HG03565 (cell line): ENCODE measurements at regions not wholly inside any gene's neighbourhood (a gene's known extent, or its start where the extent isn't known, plus 50 kb on each side); places are given as distances from the start of the nearest gene placed in this dataset.
"Not testable (repeated sequence)": the region's sequence is repeated elsewhere in the genome, so short reads cannot be mapped to it uniquely, and the experiment has no call there.

Source experiments
- ATAC-seq: cut with Tn5 transposase; IDR thresholded peaks from one replicate; pipeline ENCODE4 v1.9.1; 2021; ENCODE audit warnings: mild to moderate bottlenecking, moderate library complexity; ENCODE audit not compliant: unreplicated experiment

DNA sequence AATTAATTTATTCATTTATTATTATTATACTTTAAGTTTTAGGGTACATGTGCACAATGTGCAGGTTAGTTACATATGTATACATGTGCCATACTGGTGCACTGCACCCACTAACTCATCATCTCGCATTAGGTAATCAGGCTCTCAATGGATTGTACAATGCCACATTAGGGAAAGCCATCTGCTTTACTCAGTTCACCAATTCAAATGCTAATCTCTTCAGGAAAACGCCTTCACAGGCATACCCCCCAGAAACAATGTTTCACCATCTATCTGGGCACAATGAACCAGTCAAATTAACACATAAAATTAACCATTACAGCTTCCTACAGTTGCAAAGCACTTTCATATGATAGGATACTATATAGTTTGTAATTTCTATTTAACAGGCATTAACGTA lies 84.8 kb upstream of the DNAJC10 start:
- no peak for ATAC-seq

DNA sequence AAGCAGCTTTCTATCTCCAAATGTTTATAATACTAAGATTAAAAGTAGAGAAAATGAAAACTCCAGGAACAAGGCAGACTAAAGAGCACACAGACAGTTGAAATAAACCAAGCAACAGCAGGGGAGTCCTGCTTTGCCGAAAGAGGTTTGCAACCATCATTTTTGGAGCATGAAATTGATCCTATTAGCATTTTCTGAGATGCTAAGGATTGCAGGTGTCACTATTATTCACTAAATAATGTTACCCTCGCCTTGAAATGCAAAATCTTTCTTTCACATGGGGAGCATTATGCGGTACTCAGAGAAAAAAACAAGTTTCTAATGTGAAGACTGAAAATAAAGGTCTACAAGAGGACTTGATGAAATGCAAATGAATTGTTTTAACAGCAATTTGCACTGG lies 81.7 kb upstream of the DNAJC10 start:
- ATAC-seq: no peak

DNA sequence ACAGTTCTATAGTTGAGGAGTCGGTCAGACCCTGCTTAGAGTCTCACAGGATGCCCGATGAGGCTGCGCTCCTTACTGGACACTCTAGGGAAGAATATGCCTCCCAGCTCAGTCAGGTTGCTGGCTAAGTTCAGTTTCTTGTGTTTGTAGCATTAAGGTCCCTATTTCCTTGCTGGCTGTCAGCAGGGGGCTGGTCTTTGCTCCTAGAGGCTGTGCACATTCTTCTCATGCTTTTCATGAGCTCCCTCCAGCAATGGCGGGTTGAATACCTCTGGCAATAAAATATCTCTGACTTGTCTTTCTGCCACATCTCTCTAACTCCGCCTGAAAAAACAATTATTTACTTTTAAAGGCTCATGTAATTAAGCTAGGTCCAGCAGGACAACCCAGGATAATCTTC lies 79.4 kb upstream of the DNAJC10 start:
- no peak for ATAC-seq

DNA sequence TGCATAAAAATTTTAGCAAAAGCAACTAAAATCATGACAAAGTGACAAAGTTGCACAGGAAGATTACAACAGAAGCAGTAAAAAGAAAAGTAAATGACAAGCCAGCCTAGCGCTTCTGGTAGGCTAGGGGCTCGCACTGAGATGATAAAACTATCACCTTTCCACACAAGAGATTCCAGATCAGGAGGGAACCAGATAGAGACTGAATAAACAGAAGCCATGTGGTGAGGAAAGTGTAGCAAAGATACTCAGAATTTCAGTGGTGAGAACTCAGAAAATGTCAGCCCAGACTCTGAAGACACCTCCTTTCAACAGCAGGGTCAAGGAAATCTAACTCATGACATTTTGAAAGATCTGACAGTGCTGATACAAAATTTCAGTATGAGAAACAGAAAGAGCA lies 77.4 kb upstream of the DNAJC10 start:
- ATAC-seq: no peak

DNA sequence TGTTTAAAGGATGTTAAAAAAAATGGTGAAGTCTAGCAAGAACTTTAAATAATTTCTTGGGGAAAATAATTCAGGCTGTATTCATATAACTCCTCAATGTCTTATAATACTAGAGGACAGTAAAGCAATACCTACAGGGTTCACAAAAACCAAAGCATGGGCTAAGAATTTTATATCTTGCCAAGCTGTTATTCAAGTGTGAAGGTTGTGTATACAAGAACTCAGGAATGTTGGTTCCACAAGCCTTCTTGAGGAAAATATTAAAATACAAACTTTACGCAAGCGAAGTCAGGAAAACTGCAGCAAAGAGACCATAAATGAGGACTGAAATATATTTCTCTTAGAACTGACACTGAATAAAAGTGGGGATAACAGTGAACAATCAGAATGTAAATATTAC lies 76.1 kb upstream of the DNAJC10 start:
- no peak for ATAC-seq

DNA sequence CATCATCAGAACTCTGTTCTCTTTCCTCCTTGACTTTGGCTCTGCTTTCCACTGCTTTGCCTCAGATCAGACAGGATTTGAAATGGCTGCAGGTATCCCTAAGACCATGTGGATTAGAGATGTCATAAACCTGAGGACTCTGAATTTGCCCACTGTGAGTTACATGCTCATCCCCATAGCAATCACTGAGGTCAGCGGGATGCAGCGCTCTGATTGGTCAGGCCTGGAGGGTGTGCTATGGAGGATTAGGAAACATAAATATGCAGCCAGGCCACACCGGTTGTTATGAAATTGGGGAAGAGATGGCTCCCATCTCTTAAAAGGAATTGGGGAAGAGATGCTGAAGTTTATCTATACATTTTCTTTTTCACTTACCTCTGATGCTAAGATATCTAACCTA lies 73.7 kb upstream of the DNAJC10 start:
- peak; percentile 100 for ATAC-seq

DNA sequence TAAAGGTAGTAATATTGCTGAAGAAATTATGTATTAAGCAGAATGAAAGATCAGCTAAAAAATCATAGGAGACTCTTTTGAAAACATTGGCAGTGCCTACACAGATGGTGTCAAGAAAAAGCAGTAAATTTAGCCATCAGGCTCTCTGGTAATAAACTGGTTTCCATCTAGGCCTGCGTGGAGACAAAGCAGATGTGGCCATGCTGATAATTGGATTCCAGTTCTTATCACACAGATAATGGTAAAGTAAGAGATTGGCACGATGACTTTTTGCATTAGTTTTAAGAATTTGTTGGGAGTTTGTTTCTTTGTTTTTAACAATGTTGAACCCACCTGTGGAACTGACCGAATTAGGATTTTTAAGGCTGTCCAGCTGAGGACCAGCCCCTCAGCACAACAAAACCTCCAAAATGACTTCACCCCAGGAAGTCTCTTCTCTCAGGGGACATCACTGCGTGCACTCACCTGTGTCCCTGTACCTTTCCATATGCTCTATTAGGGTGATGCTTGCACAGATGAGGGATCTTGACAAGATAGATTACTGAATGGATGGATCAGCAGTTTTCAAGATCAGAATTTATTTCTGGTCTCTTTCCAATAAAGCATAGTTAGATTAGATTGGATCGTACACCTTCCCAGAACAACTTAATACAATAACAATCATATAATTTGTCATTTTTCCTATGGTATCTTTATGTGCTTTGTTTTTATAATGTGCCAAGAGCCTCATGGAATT lies 69.1 kb upstream of the DNAJC10 start:
- no peak for ATAC-seq

DNA sequence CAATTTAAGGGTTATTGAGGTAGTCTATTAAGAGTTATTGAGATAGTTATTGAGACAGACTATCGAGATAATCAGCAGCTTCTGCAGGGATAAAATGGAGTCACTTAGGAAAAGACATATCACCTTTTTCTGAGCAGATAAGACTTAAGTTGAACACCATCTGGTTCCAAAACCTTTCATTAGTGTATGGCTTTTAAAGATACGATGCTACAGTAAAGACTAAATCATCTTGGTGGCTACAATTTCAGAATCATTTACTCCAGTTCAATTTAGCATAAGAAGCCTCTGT lies 68.6 kb upstream of the DNAJC10 start:
- no peak for ATAC-seq

DNA sequence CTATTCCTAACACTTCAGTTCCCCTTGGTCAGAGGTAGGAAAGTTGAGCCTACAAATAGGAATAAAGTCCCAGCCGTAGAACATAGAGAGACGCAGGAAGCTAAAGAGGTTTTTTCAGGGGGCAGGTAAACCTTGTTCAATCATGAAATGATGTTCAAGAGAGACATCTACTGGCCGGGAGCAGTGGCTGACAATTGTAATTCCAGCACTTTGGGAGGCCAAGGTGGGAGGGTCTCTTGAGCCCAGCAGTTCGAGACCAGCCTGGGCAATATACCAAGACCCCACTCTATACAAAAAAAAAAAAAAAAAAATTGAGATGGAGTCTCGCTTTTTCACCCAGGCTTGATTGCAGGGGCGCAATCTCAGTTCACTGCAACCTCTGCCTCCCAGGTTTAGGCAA lies 66.7 kb upstream of the DNAJC10 start:
- ATAC-seq: no peak

DNA sequence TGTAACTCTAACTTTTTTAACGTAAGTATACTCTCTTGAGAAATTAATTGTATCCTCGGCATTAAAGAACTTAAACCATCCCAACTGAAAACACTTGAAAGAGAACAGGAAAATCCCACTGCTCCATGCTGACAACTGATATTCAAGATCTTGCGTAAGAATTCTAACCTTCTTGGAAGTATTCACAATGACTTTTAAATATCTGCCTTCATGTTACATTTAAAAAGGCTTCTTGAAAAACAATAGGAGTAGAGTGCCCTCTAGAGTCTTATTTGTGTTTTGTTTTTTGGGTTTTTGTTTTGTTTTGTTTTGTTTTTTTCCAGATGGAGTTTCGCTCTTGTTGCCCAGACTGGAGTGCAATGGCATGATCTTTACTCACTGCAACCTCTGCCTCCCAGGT lies 65.4 kb upstream of the DNAJC10 start:
- peak; percentile 34 for ATAC-seq

DNA sequence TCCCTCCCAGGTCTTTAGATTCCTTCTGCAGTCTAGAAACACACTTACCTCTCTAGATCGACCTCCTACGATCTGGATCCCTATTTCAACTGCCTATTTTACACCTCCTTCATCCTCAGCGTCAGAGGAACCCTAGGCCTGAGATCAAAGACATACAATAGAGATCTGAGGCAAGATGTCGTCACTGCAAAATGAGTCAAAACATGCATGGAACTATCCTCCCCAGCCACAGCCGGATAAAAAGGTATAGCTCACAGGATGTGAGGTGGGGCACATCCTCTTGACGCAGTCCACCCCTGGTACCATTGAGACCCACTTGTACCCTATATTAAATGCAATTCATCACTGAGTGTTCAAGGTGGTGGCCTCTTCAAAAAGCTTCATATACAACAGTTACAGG lies 63.7 kb upstream of the DNAJC10 start:
- ATAC-seq: no peak

DNA sequence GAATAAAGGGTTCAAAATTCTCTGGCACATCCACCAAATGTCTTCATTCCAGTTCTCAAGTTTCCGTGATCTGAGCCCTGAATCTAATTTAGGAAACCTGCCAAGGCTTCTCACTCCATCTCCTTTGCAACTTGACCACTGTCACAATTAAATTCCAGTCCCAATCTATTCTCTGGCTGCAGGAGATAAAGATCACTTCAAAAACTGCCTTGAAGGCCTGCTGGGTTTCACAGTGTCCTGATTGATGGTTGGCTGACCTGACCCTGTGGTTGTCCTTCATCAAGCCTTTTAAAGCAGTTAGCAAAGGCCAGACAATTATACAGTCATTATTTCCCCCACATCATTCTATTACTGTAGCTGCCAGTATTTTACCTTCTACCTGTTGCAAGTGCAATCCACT lies 60.3 kb upstream of the DNAJC10 start:
- no peak for ATAC-seq

DNA sequence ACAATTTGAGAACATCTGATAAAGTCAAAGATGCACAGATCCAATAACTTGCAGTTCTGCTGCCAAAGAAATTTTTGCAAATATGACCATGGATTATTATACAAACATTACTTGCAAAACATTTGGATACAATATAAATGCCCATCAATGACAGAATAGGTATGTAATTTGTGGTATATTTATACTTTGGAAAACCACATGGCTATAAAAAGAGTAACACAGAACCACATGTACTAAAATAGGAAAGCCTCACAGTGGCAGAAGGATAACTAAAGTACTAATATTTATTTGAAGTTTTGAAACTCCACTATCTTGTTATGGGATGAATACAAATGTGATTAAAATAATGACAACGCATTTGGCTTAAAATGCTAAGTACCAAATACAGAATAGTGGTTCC lies 51.8 kb upstream of the DNAJC10 start:
- ATAC-seq: no peak

DNA sequence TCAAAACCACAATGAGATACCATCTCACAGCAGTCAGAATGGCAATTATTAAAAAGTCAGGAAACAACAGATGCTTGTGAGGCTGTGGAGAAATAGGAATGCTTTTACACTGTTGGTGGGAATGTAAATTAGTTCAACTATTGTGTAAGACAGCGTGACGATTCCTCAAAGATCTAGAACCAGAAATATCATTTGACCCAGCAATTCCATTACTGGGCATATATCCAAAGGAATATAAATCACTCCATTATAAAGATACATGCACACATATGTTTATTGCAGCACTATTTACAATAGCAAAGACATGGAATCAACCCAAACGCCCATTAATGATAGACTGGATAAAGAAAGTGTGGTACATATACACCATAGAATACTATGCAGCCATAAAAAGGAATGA lies 50.6 kb upstream of the DNAJC10 start:
- not testable (repeated sequence) for ATAC-seq
